ENCODE measurements at regions not wholly inside any gene's neighbourhood (a gene's known extent, or its start where the extent isn't known, plus 50 kb on each side); places are given as distances from the start of the nearest gene placed in this dataset.

- Histone ChIP-seq H3K27ac (ENCODE audit: low read length) (no peak overlapping the region), H4K20me1 (ENCODE audit: insufficient read depth) (no peaks in the 10 kb centered on the region), H3K4me2 (ENCODE audit: low read length) (no peak overlapping the region), H3K36me3 (ENCODE audit: insufficient read depth, low read length) (no peaks in the 10 kb centered on the region), H3K9me2 (ENCODE audit: insufficient read depth, low read length) (no peaks in the 10 kb centered on the region), H3K27me3 (ENCODE audit: insufficient read depth, low read depth, low read length) (no peaks in the 10 kb centered on the region), H3K9ac (ENCODE audit: low read length) (no peak overlapping the region), H3F3A (ENCODE audit: insufficient read depth, low read length, poor library complexity, severe bottlenecking) (no peaks in the 10 kb centered on the region), H2AFZ (ENCODE audit: low read depth, low read length) (no peak overlapping the region), H3K79me2 (replicated peaks; ENCODE audit: insufficient read depth, low read length) (no peaks in the 10 kb centered on the region), H3K9me3 (ENCODE audit: low read length) (no peaks in the 10 kb centered on the region), H3K4me3 (ENCODE audit: low read length) (no peak overlapping the region)
- TF ChIP-seq EP300 (conservative IDR thresholded peaks at IDR 0.05; ENCODE audit: poor library complexity, severe bottlenecking) = no peak
- no peak for TF ChIP-seq MXI1 (conservative IDR thresholded peaks at IDR 0.05; ENCODE audit: poor library complexity, severe bottlenecking)
- no peak for TF ChIP-seq SMC3 (conservative IDR thresholded peaks at IDR 0.05; ENCODE audit: poor library complexity)
- no peak for TF ChIP-seq POLR2AphosphoS5 (IDR thresholded peaks at IDR 0.05)
Observed at GRCh38 chr3:128546646-128547045, 53.6 kb upstream of the GATA2 start.

- H3K79me2 ChIP-seq (replicated peaks; ENCODE audit: insufficient read depth, low read length) = no peaks in the 10 kb centered on the region
- no peaks in the 10 kb centered on the region for H3K27me3 ChIP-seq (ENCODE audit: insufficient read depth, low read depth, low read length)
- no peak for TF ChIP-seq CTCF (IDR thresholded peaks at IDR 0.05; ENCODE audit: poor library complexity, severe bottlenecking)
- TF ChIP-seq EP300 (conservative IDR thresholded peaks at IDR 0.05; ENCODE audit: poor library complexity, severe bottlenecking) = no peak
- TF ChIP-seq POLR2AphosphoS5 (IDR thresholded peaks at IDR 0.05) = no peak
- TF ChIP-seq TAF1 (IDR thresholded peaks at IDR 0.05; ENCODE audit: low read depth) = no peak
- no peak for TF ChIP-seq MXI1 (conservative IDR thresholded peaks at IDR 0.05; ENCODE audit: poor library complexity, severe bottlenecking)
- TF ChIP-seq REST (IDR thresholded peaks at IDR 0.05; ENCODE audit: borderline replicate concordance) = no peak
- TF ChIP-seq RAD21 (conservative IDR thresholded peaks at IDR 0.05) = no peak
- TF ChIP-seq SMC3 (conservative IDR thresholded peaks at IDR 0.05; ENCODE audit: poor library complexity) = no peak
- no peak for TF ChIP-seq EZH2 (IDR thresholded peaks at IDR 0.05; ENCODE audit: borderline replicate concordance, insufficient read depth, low read length, poor library complexity, severe bottlenecking)
- no peak overlapping the region for H3K9ac ChIP-seq (ENCODE audit: low read length)
- no peak overlapping the region for H3K4me2 ChIP-seq (ENCODE audit: low read length)
- no peaks in the 10 kb centered on the region for H3K36me3 ChIP-seq (ENCODE audit: insufficient read depth, low read length)
- no peaks in the 10 kb centered on the region for H3K9me3 ChIP-seq (ENCODE audit: low read length)
- H4K20me1 ChIP-seq (ENCODE audit: insufficient read depth) = no peaks in the 10 kb centered on the region
- H3K9me2 ChIP-seq (ENCODE audit: insufficient read depth, low read length) = no peaks in the 10 kb centered on the region
- no peak overlapping the region for H3K4me3 ChIP-seq (ENCODE audit: low read length)
- no peak overlapping the region for H3K27ac ChIP-seq (ENCODE audit: low read length)
- H2AFZ ChIP-seq (ENCODE audit: low read depth, low read length) = no peak overlapping the region
- H3F3A ChIP-seq (ENCODE audit: insufficient read depth, low read length, poor library complexity, severe bottlenecking) = no peaks in the 10 kb centered on the region
Observed at GRCh38 chr3:128545120-128545752, 52.2 kb upstream of the GATA2 start.
